ENCODE measurements at regions not wholly inside any gene's neighbourhood (a gene's known extent, or its start where the extent isn't known, plus 50 kb on each side); places are given as distances from the start of the nearest gene placed in this dataset.

GRCh38 chr13:109626386-109627171 is 159.8 kb downstream of the IRS2 start:
- TF ChIP-seq TAF1 (IDR thresholded peaks at IDR 0.05; ENCODE audit: borderline replicate concordance, insufficient read depth, low read length) (no peak), POLR2AphosphoS5 (IDR thresholded peaks at IDR 0.05; ENCODE audit: low read depth, low read length) (no peak), FOXP2 (optimal IDR thresholded peaks at IDR 0.05; ENCODE audit: borderline replicate concordance, extremely low read depth, extremely low read length, insufficient read depth) (no peak)

GRCh38 chr13:109625156-109625555 is 161.2 kb downstream of the IRS2 start:
- TF ChIP-seq FOXP2 (optimal IDR thresholded peaks at IDR 0.05; ENCODE audit: borderline replicate concordance, extremely low read depth, extremely low read length, insufficient read depth) = no peak
- no peak for TF ChIP-seq REST (IDR thresholded peaks at IDR 0.05; ENCODE audit: insufficient read depth in 1 of 2, low read depth in 2 of 2, low read length in 2 of 2)
- no peak for TF ChIP-seq SIN3A (IDR thresholded peaks at IDR 0.05; ENCODE audit: borderline replicate concordance, insufficient read depth, low read length)

GRCh38 chr13:109622006-109622405 is 164.4 kb downstream of the IRS2 start:
- TF ChIP-seq SIN3A (IDR thresholded peaks at IDR 0.05; ENCODE audit: borderline replicate concordance, insufficient read depth, low read length) = no peak
- TF ChIP-seq FOXP2 (optimal IDR thresholded peaks at IDR 0.05; ENCODE audit: borderline replicate concordance, extremely low read depth, extremely low read length, insufficient read depth) = no peak
- TF ChIP-seq TAF1 (IDR thresholded peaks at IDR 0.05; ENCODE audit: borderline replicate concordance, insufficient read depth, low read length) = no peak
- no peak for TF ChIP-seq POLR2AphosphoS5 (IDR thresholded peaks at IDR 0.05; ENCODE audit: low read depth, low read length)
- no peak for TF ChIP-seq REST (IDR thresholded peaks at IDR 0.05; ENCODE audit: insufficient read depth in 1 of 2, low read depth in 2 of 2, low read length in 2 of 2)

- TF ChIP-seq TAF1 (IDR thresholded peaks at IDR 0.05; ENCODE audit: borderline replicate concordance, insufficient read depth, low read length) (no peak), REST (IDR thresholded peaks at IDR 0.05; ENCODE audit: insufficient read depth in 1 of 2, low read depth in 2 of 2, low read length in 2 of 2) (no peak), SIN3A (IDR thresholded peaks at IDR 0.05; ENCODE audit: borderline replicate concordance, insufficient read depth, low read length) (no peak), POLR2AphosphoS5 (IDR thresholded peaks at IDR 0.05; ENCODE audit: low read depth, low read length) (no peak), FOXP2 (optimal IDR thresholded peaks at IDR 0.05; ENCODE audit: borderline replicate concordance, extremely low read depth, extremely low read length, insufficient read depth) (no peak)
These were observed 170.5 kb downstream of the IRS2 start for GRCh38 chr13:109615721-109616420.

GRCh38 chr13:109611912-109612691 is 174.3 kb downstream of the IRS2 start:
- TF ChIP-seq FOXP2 (optimal IDR thresholded peaks at IDR 0.05; ENCODE audit: borderline replicate concordance, extremely low read depth, extremely low read length, insufficient read depth) (no peak), REST (IDR thresholded peaks at IDR 0.05; ENCODE audit: insufficient read depth in 1 of 2, low read depth in 2 of 2, low read length in 2 of 2) (no peak), SIN3A (IDR thresholded peaks at IDR 0.05; ENCODE audit: borderline replicate concordance, insufficient read depth, low read length) (no peak), POLR2AphosphoS5 (IDR thresholded peaks at IDR 0.05; ENCODE audit: low read depth, low read length) (no peak), TAF1 (IDR thresholded peaks at IDR 0.05; ENCODE audit: borderline replicate concordance, insufficient read depth, low read length) (no peak)
